Tibial artery (tissue), 4 donors: ENCODE measurements at regions not wholly inside any gene's neighbourhood (a gene's known extent, or its start where the extent isn't known, plus 50 kb on each side); places are given as distances from the start of the nearest gene placed in this dataset.
"Not testable (repeated sequence)": the region's sequence is repeated elsewhere in the genome, so short reads cannot be mapped to it uniquely, and the experiment has no call there.

ENCODE experiments used
- DNase-seq, 2 donors: peaks; one replicate each; pipeline ENCODE4 v3.0.0-alpha.2; 2019
- H3K27ac ChIP-seq, 2 donors: fragments of 200-600 bp; sonication (generic) in 1 of 2; 1 replicate in 1 of 2; 2 replicates in 1 of 2; pipeline ENCODE4 v1.5.1; 2018 to 2019; ENCODE audit warnings: mild to moderate bottlenecking in 1 of 2
- H3K27me3 ChIP-seq, 2 donors: fragments of 200-600 bp; sonication (generic) in 1 of 2; one replicate each; pipeline versions ENCODE4 v1.5.1 to v1.6.0; 2016 to 2019
- H3K36me3 ChIP-seq, 3 donors: fragments of 200-600 bp; sonication (generic) in 2 of 3; one replicate each; pipeline ENCODE4 v1.5.1; 2016 to 2019; ENCODE audit warnings: mild to moderate bottlenecking in 2 of 3
- H3K4me1 ChIP-seq, 4 donors: fragments of 200-600 bp; sonication (generic) in 2 of 4; 1 replicate in 3 of 4; 2 replicates in 1 of 4; pipeline ENCODE4 v1.5.1; 2016 to 2019
- H3K4me3 ChIP-seq, 2 donors: fragments of 200-600 bp; sonication (generic) in 1 of 2; 1 replicate in 1 of 2; 2 replicates in 1 of 2; pipeline ENCODE4 v1.5.1; 2018 to 2019; ENCODE audit warnings: mild to moderate bottlenecking in 2 of 2
- H3K9me3 ChIP-seq, 3 donors: fragments of 200-600 bp; sonication (generic) in 1 of 3; one replicate each; pipeline ENCODE4 v1.5.1; 2016 to 2019
- intact Hi-C: fragments of 100-400 bp; cut with DNase I; formaldehyde crosslinking; loops from one replicate; pipeline ENCODE4 v1.15.0; 2023; ENCODE audit warnings: low total_unique reads
- TF ChIP-seq, protein P1 (sequence below), 2 experiments: fragments of 200-600 bp in 1 of 2; fragments of 450-650 bp in 1 of 2; IDR thresholded peaks; one replicate each; pipeline ENCODE4 v1.5.1; 2017 to 2019; ENCODE audit warnings: antibody characterized with exemption in 2 of 2, mild to moderate bottlenecking in 1 of 2, moderate library complexity in 1 of 2

DNA sequence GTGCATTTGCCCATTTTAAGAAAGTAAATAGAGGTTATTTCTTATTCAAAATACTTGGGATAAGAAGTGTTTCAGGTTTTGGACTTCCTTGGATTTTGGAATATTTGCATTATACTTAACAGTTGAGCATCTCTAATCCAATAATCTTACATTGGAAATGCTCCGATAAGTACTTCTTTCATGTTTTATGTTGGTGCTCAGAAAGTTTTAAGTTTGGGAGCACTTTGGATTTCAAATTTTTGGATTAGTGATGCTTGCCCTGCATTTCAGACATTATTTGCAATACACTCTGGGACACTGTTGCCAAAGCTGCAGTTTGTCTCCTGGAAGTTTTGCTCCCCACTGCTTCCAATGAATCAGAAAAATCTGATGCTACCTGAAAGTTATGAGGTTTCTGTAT lies 691.9 kb upstream of the SLITRK6 start:
- Histone ChIP-seq H3K4me3 (no peak overlapping the region), H3K27ac (no peak overlapping the region), H3K9me3 (no peaks in the 10 kb centered on the region), H3K4me1 (no peaks in the 10 kb centered on the region), H3K36me3 (no peaks in the 10 kb centered on the region), H3K27me3 (no peaks in the 10 kb centered on the region)
- TF ChIP-seq, protein P1, sequence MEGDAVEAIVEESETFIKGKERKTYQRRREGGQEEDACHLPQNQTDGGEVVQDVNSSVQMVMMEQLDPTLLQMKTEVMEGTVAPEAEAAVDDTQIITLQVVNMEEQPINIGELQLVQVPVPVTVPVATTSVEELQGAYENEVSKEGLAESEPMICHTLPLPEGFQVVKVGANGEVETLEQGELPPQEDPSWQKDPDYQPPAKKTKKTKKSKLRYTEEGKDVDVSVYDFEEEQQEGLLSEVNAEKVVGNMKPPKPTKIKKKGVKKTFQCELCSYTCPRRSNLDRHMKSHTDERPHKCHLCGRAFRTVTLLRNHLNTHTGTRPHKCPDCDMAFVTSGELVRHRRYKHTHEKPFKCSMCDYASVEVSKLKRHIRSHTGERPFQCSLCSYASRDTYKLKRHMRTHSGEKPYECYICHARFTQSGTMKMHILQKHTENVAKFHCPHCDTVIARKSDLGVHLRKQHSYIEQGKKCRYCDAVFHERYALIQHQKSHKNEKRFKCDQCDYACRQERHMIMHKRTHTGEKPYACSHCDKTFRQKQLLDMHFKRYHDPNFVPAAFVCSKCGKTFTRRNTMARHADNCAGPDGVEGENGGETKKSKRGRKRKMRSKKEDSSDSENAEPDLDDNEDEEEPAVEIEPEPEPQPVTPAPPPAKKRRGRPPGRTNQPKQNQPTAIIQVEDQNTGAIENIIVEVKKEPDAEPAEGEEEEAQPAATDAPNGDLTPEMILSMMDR (IDR thresholded peaks at IDR 0.05) = no peak
- no peak for DNase-seq
- intact Hi-C loops = no loop called here

DNA sequence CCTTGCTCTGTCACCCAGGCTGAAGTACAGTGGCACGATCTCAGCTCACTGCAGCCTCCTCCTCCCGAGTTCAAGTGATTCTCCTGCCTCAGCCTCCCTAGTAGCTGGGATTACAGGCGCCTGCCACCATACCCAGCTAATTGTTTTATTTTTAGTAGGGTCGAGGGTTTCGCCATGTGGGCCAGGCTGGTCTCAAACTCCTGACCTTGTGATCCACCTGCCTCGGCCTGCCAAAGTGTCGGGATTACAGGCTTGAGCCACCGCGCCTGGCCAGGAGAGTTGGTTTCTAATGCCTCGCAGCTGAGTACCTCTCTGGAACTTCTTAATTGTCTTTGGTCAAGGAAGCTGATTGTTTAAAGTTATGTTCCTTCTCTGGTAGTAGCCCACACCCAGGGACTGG lies 702.7 kb upstream of the SLITRK6 start:
- H3K4me1 ChIP-seq, H3K27me3 ChIP-seq, H3K9me3 ChIP-seq, H3K36me3 ChIP-seq, H3K27ac ChIP-seq, H3K4me3 ChIP-seq, intact Hi-C loops, DNase-seq: not testable (repeated sequence)

DNA sequence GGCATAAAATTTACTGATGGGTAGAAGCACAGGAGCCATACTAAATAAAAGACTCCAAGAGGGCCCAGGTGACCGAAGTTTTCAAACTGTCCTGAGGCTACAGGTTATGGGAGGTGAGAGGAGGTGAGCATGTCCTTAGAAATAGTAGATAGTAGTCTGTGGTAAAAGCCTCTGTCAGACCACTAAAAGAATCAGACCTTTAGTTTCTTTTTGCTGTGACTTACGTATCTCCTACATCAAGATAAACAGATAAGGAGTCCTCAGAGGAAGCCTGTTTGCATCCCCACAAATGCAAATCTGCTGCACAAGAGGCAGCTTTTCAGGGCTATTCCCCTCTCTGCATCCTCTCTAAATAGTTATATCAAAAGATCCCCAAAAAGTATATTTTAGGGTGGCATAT lies 711.6 kb upstream of the SLITRK6 start:
- Histone ChIP-seq H3K4me3 (no peak overlapping the region), H3K36me3 (no peaks in the 10 kb centered on the region), H3K4me1 (no peaks in the 10 kb centered on the region), H3K9me3 (no peaks in the 10 kb centered on the region), H3K27me3 (no peaks in the 10 kb centered on the region), H3K27ac (no peak overlapping the region)
- intact Hi-C loops = no loop called here
- TF ChIP-seq, protein P1 (IDR thresholded peaks at IDR 0.05) = no peak
- no peak for DNase-seq

DNA sequence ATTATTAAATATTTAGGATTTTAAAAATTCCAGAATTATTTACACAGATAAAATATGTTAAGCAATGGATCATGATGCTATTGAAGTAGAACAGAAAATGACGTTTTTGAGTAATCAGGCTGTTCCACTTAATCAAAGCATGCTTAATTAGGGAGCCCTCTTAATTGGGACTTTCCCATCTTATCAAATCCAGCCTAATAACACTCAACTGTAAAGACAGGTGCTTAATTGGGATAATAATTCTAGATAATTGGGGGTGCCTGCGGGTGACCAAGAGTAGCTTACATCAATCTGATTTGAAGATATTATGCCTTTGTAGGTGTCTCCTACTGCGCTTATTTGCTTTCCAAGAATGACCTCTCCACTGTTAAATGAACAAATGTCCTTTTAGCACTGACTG lies 742.2 kb upstream of the SLITRK6 start:
- intact Hi-C loops = no loop called here
- Histone ChIP-seq H3K27ac (no peak overlapping the region), H3K36me3 (no peaks in the 10 kb centered on the region), H3K4me1 (no peaks in the 10 kb centered on the region), H3K4me3 (no peak overlapping the region), H3K27me3 (no peaks in the 10 kb centered on the region), H3K9me3 (no peaks in the 10 kb centered on the region)
- TF ChIP-seq, protein P1 (IDR thresholded peaks at IDR 0.05) = no peak
- no peak for DNase-seq

DNA sequence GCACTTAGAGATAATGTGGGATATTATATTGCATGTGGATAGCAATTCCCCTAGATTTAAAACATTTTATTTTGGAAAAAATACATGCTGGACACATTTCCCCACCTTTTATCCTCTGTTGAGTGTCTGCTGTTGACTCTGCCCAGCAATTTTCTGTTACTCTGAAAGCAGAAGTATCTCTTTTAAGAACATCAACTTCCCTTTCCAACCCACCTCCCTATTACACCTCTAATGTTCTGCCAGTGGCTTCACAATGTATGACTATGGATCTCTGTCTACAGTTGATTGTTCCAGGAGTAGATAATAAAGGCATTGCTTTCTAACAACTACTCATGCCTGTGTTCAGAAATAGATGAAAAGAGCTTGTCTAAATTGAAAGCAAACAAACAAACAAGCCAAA lies 754.8 kb upstream of the SLITRK6 start:
- Histone ChIP-seq H3K9me3 (no peaks in the 10 kb centered on the region), H3K4me3 (no peak overlapping the region), H3K36me3 (no peaks in the 10 kb centered on the region), H3K4me1 (no peaks in the 10 kb centered on the region), H3K27me3 (no peaks in the 10 kb centered on the region), H3K27ac (no peak overlapping the region)
- intact Hi-C loops = no loop called here
- TF ChIP-seq, protein P1 (IDR thresholded peaks at IDR 0.05) = no peak
- no peak for DNase-seq

DNA sequence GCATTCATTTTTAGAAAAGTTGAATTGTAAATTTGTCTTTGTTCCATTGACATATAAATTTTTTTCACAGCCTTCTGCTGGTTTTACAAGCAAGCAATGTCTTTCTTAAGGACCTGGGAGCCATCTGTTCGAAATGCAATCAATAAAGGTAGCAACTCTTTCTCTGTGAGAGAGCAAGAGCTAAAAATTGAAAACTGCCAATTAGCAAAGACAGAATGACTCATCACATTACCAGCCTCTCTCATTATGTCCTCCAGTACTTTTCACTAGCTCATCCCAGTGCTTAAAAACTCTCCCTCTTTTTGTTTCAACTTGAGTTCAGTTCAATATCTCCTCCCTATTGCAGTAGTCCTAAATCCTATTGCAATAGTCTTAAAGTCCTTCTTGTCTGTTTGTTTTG lies 760.7 kb upstream of the SLITRK6 start:
- Histone ChIP-seq H3K4me1 (no peaks in the 10 kb centered on the region), H3K9me3 (no peaks in the 10 kb centered on the region), H3K4me3 (no peak overlapping the region), H3K27ac (no peak overlapping the region), H3K27me3 (no peaks in the 10 kb centered on the region), H3K36me3 (no peaks in the 10 kb centered on the region)
- intact Hi-C loops = no loop called here
- TF ChIP-seq, protein P1 (IDR thresholded peaks at IDR 0.05) = no peak
- no peak for DNase-seq
